K562 (cell line): ENCODE measurements at regions not wholly inside any gene's neighbourhood (a gene's known extent, or its start where the extent isn't known, plus 50 kb on each side); places are given as distances from the start of the nearest gene placed in this dataset.
A peak's percentile ranks its signal among the peaks of the same experiment; 100 is the strongest.

Experiments
- ATAC-seq: fragments of 200-7000 bp; cut with Tn5 transposase; 3 replicates; pipeline ENCODE4 v1.9.1; 2020; ENCODE audit warnings: moderate library complexity
- BruUV-seq: library from RNA; stranded (reverse); fragments of 400-500 nt; replicated peaks from 2 replicates; lab custom pipeline; 2021; lab: Mats Ljungman, UMichigan
- CTCF ChIA-PET: fragments of 300-600 bp; formaldehyde crosslinking; extraction: SDS; loops from one replicate; lab custom pipeline; 2021; ENCODE audit warnings: low intra/inter-chr PET ratio; lab: Yijun Ruan, JAX
- POLR2A ChIA-PET: fragments of 300-600, 350-650 bp; sonication (Branson Sonifier 250); formaldehyde crosslinking; extraction: SDS; loops from one replicate; lab custom pipeline; 2021; ENCODE audit warnings: antibody characterized with exemption, inconsistent platforms; lab: Yijun Ruan, JAX
- DNase-seq, 4 experiments: peaks; one replicate each; pipeline versions ENCODE4 v3.0.0 to v3.0.0-alpha.2; 2011 to 2018; ENCODE audit warnings: low spot score in 3 of 4, mixed read lengths in 3 of 4; ENCODE audit errors: extremely low read depth in 1 of 4
- FAIRE-seq: peaks from 2 replicates; lab custom pipeline; 2011; peaks lifted over from hg19 to GRCh38; lab: Jason Lieb, UNC
- H2AFZ ChIP-seq: 2 replicates; pipeline ENCODE4 v1.6.0; 2011; ENCODE audit warnings: low read depth, low read length, control low read depth, inconsistent platforms
- H3K27ac ChIP-seq: fragments of 200-600 bp; 3 replicates; pipeline ENCODE4 v1.8.0; 2011; ENCODE audit warnings: low read depth, mild to moderate bottlenecking, control low read depth, inconsistent platforms, low read length, moderate library complexity, mixed read lengths; ENCODE audit errors: extremely low read depth
- H3K27me3 ChIP-seq, 2 experiments: fragments of 300-600 bp in 1 of 2; 2 replicates in 1 of 2; 3 replicates in 1 of 2; pipeline versions ENCODE4 v1.6.0 to v1.8.0; 2011; ENCODE audit warnings: inconsistent platforms in 2 of 2, low read length in 2 of 2, mild to moderate bottlenecking in 1 of 2, mixed read lengths in 1 of 2, moderate library complexity in 1 of 2; ENCODE audit not compliant: control insufficient read depth in 2 of 2, insufficient read depth in 2 of 2
- H3K36me3 ChIP-seq: fragments of 300-600 bp; 3 replicates; pipeline ENCODE4 v1.8.0; 2011; ENCODE audit warnings: mild to moderate bottlenecking, low read length, inconsistent platforms; ENCODE audit not compliant: control insufficient read depth, insufficient read depth
- H3K4me1 ChIP-seq, 2 experiments: fragments of 200-600 bp in 1 of 2; replicated peaks in 1 of 2; 2 replicates in 1 of 2; 3 replicates in 1 of 2; pipeline versions ENCODE4 v1.5.1 to v1.8.0; 2011; ENCODE audit warnings: inconsistent platforms in 2 of 2, low read length in 2 of 2, mild to moderate bottlenecking in 1 of 2, mixed read lengths in 1 of 2, moderate library complexity in 1 of 2; ENCODE audit not compliant: control insufficient read depth in 2 of 2, insufficient read depth in 2 of 2
- H3K4me2 ChIP-seq: 2 replicates; pipeline ENCODE4 v1.6.1; 2011; ENCODE audit warnings: low read length, control low read depth, inconsistent platforms, mixed read lengths; ENCODE audit not compliant: insufficient read depth
- H3K4me3 ChIP-seq: fragments of 200-600 bp; sonication (generic), shearing (Covaris generic); 2 replicates; pipeline ENCODE4 v1.5.1; 2016; ENCODE audit warnings: control low read depth, inconsistent platforms
- H3K79me2 ChIP-seq: fragments of 200-600 bp; 3 replicates; pipeline ENCODE4 v1.8.0; 2011; ENCODE audit warnings: low read length, inconsistent platforms; ENCODE audit not compliant: control insufficient read depth, insufficient read depth
- H3K9ac ChIP-seq, 2 experiments: 2 replicates each; pipeline versions ENCODE4 v1.6.0 to v1.6.1; 2011; ENCODE audit warnings: low read depth in 2 of 2, low read length in 2 of 2, control low read depth in 1 of 2, inconsistent platforms in 1 of 2, mild to moderate bottlenecking in 1 of 2, mixed read lengths in 1 of 2; ENCODE audit not compliant: insufficient read depth in 1 of 2
- H3K9me1 ChIP-seq: one replicate; pipeline ENCODE4 v1.6.0; 2011; ENCODE audit warnings: inconsistent platforms, mild to moderate bottlenecking, low read length, moderate library complexity; ENCODE audit not compliant: control insufficient read depth, insufficient read depth
- H3K9me3 ChIP-seq: replicated peaks from 2 replicates; pipeline ENCODE4 v1.5.1; 2011; ENCODE audit warnings: low read depth, low read length, inconsistent platforms; ENCODE audit not compliant: control insufficient read depth, insufficient read depth
- H4K20me1 ChIP-seq: replicated peaks from 2 replicates; pipeline ENCODE4 v1.6.1; 2011; ENCODE audit warnings: low read length, inconsistent platforms, mixed read lengths; ENCODE audit not compliant: control insufficient read depth, insufficient read depth
- NUFIP1 ChIP-seq: fragments of 450-650 bp; IDR thresholded peaks from 2 replicates; pipeline ENCODE4 v1.6.1; 2018; ENCODE audit not compliant: partially characterized antibody
- ZBTB26 ChIP-seq: fragments of 450-650 bp; formaldehyde crosslinking; IDR thresholded peaks from 2 replicates; pipeline ENCODE4 v1.4.0; 2022; ENCODE audit warnings: missing genetic modification characterization
- WGBS: fragments of 100-300 bp; shearing (Covaris generic); methylation state at CpG from one replicate; pipeline ENCODE4 v1.1.6; 2016; ENCODE audit warnings: low coverage, mixed read lengths; ENCODE audit not compliant: insufficient coverage; ENCODE audit errors: missing lambda C conversion rate; 5-methylcytosine and 5-hydroxymethylcytosine counted together
- in situ Hi-C: fragments of 300-500 bp; cut with MboI; formaldehyde crosslinking; loops from 4 replicates; pipeline ENCODE4 v1.15.0; 2018; ENCODE audit warnings: inconsistent platforms, mixed read lengths
- intact Hi-C: fragments of 100-400 bp; cut with micrococcal nuclease; formaldehyde crosslinking; loops from 2 replicates; pipeline ENCODE4 v1.14.2; 2022

GRCh38 chr11:76603202-76603601 is 67.3 kb downstream of the LRRC32 start:
- Histone ChIP-seq H3K9me1 (no peaks in the 10 kb centered on the region), H3K4me1 (peaks cover 0 to 8% of the 10 kb centered on the region in 2 experiments; a peak in 3 of 5 replicates), H2AFZ (no peak overlapping the region), H3K4me2 (no peak overlapping the region), H3K27me3 (peaks cover 0 to under 1% of the 10 kb centered on the region in 2 experiments; a peak in 1 of 5 replicates), H3K36me3 (no peaks in the 10 kb centered on the region), H3K4me3 (no peak overlapping the region), H3K9me3 (no peaks in the 10 kb centered on the region), H3K79me2 (no peaks in the 10 kb centered on the region), H3K9ac (no peak overlapping the region), H3K27ac (no peak overlapping the region), H4K20me1 (peaks cover 3% of the 10 kb centered on the region; the same call in 1 of the 2 replicates)
- no TSS peak for BruUV-seq
- intact Hi-C loops (no loop called here), in situ Hi-C loops (no loop called here)
- FAIRE-seq (no peak), ATAC-seq (no peak), DNase-seq (no peak)
- WGBS: 11% methylated on average over 4 of the region's 4 CpGs
- no peak for TF ChIP-seq NUFIP1
- 0 out of 2 replicates have a peak, but pooled peaks have one; percentile 37 for TF ChIP-seq ZBTB26 (CRISPR knock-in tag)
- ChIA-PET CTCF (no interaction called here), POLR2A (no interaction called here)
